HCEC 1CT (cell line): ENCODE measurements at regions not wholly inside any gene's neighbourhood (a gene's known extent, or its start where the extent isn't known, plus 50 kb on each side); places are given as distances from the start of the nearest gene placed in this dataset.

Experiments used
- DNase-seq: peaks from one replicate; pipeline ENCODE4 v3.0.0-alpha.2; 2017

DNA sequence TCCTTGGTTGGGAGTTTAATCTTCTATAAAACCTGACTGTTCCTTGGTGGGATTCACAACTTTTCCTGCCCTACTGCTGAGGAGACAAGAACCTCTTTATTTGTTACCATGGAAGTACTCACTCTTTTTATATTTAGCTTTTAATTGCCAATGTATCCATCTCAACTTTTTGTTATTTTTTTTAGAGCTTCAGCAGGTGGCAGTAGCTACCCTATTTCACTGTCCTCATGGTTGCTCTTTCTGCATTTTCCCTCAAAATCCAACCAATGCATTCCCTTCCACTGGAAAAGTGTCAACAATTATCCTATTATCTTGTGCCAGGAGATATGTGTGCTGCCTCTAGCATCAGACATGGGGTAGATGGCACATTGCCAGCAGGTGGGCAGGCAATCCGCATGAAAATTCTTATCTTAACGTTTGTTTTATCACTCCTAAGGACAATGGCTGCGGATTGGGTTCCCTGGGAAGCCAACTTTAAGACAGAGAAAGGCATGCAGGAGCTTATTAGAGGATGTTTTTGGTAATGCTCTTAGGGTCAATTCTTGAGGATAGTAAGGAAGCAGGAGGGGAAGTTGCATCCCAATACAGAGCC lies 406.4 kb downstream of the SNAPC1 start:
- peak; percentile 24 for DNase-seq

DNA sequence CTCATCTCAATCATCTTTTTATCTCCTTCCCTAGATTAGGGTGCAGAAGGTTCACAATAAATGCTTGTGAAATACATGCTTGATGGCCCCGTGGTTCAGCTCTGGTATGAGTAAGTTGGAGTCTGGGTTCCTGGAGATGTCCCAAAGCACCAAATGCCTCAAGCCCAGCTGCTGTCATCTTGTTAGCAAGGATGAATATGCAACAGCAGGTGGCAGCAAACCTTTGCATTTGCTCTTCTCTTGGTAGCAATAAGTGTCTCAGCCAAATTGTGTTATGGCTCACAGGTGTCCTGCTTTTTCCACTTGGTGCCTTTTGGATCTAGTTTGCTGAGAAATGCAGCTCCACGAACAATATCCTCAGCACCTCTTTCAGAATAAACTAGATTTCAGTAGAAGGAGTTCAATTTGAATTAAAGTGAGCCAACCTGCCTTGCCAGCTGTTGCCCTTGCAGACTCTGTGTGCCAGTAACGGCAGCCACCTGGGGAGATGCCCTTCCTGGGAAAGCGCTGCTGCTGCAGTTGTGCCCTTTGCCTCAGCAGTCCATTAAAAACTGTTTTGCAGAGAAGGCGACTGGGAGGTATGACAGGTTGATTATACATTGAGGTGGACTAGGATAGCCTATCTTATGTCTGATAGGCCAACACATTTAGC lies 417.3 kb downstream of the SNAPC1 start:
- peak; percentile 86 for DNase-seq

DNA sequence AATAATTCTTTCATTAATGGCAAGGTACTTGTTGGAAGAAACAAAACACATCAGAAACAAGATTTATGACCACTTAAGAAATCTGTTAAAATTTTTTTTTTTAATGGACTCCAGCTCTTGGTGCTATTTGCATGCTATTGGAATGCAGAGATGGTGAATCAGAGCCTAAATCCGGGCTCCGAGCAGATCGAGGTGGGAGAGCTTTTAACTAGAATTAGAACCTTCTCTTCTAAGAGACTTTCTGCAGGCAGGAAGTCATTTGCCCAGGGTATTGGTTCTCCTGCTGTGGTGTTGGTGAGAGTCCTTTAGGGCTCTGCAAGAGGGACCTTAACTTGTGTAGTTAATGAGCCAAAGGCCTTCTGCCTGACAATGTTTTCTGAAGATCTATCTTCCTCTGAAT lies 419.4 kb downstream of the SNAPC1 start:
- DNase-seq, result peak; percentile 40

- peak; percentile 18 for DNase-seq
Observed at GRCh38 chr14:62185078-62185477, 422.9 kb downstream of the SNAPC1 start.

- no peak for DNase-seq
Observed at GRCh38 chr14:62187265-62187664, 425.0 kb downstream of the SNAPC1 start.

GRCh38 chr14:62189698-62190097 lies 427.5 kb downstream of the SNAPC1 start:
- peak; percentile 74 for DNase-seq

DNA sequence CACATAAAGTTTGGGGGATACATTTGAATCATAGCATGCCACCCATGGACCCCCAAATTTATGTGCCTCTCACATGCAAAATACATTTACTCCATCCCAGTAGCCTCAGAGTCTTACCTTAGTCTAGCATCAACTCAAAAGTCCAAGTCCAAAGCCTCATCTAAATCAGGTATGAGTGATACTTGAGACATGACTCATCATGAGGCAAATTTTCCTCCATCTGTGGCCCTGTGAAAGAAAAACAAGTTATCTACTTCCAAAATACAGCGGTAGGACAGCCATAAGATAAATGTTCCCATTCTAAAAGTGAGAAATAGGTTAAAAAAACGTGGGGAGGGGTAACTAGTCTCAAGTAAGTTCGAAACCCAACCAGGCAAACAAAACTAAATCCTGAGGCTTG lies 444.2 kb downstream of the SNAPC1 start:
- peak; percentile 30 for DNase-seq

DNA sequence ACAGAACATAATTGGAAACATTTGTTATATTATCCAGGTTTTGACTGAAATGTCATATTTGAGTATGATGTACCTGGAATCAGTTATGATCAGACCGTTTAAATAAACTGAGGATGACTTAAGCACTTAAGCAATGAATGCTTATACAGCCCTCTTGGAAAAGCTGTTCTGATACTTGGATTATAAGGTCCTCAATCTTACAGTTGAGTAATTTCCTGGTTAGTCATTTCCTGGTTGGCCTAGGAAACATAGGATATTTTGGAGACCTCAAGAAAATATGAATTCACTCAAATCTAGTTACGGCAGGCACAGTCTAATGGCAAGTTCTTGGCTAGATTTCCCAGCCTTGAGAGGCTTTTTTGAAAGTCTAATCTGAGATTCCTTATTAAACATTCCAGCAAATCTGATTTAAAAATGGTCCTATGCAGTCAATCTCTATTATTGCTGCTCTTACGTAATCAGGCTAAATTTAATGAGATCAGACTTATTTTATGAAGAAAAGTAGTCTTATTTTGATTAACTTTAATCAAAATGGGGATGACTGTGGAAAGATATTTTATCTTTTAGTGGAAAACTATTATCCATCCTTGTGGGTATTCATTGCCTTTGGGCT lies 447.2 kb downstream of the SNAPC1 start:
- peak; percentile 92 for DNase-seq

GRCh38 chr14:62213516-62213915 lies 451.3 kb downstream of the SNAPC1 start:
- peak; percentile 68 for DNase-seq

GRCh38 chr14:62216121-62216520 lies 453.9 kb downstream of the SNAPC1 start:
- no peak for DNase-seq

- DNase-seq, result no peak
Observed at GRCh38 chr14:62234849-62235248, 472.6 kb downstream of the SNAPC1 start.

- no peak for DNase-seq
Observed at GRCh38 chr14:62244221-62244620, 482.0 kb downstream of the SNAPC1 start.

GRCh38 chr14:62247266-62247665 lies 485.0 kb downstream of the SNAPC1 start:
- no peak for DNase-seq

DNA sequence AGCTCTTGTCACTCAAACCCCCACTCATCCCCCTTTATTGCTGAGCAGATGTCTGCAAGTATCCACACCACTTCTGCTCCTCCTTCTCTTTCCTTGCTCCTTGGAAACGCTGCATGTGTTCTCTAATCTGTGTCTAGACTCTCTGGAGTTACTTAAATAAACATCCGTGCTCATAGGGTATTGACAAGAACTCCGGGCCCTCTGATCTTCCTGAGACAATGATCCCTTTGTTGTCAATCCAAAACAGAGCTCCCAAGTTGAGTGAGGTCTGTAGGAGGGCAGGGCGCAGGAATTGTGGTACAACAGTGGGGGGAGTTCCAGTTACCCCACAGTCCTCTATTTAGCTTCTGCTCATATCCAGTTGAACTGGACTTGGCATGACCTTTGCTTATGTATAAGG lies 489.0 kb downstream of the SNAPC1 start:
- DNase-seq, result no peak

DNA sequence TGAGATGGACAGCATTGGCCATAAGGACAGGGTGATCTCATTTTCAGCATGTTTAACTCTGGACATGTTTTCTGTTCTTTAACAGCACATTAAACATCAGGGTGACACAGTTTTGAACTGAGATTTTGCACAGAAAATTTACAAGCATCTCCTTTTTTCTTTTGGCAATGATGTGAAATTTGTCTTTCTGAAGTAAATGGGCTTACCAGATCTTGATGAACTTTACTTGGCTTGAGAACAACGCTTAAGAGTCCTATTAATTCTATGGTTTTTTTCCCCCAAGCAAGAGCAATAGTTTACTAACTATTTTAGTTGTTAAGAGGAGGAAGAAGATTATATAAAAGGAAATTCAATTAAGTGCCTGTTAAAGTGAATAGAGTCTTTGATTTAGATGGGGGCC lies 491.0 kb downstream of the SNAPC1 start:
- DNase-seq, result no peak

GRCh38 chr14:62253911-62254310 lies 491.7 kb downstream of the SNAPC1 start:
- DNase-seq, result no peak

DNA sequence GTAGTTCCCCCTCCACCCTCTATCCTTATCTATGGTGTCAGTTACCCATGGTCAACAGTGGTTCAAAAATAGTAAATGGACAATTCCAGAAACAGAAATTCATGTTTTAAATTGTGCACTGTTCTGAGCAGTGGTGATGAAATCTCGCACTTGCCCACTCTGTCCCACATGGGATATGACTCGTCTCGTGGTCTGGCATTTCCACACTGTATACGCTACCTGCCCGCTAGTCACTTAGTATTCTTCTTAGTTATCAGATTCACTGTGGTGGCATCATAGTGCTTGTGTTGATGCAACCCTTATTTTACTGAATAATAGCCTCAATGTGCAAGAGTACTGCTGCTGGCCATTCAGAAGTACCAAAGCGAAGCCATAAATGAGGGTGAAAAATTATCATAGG lies 507.0 kb downstream of the SNAPC1 start:
- DNase-seq, result peak; percentile 33

- no peak for DNase-seq
Observed at GRCh38 chr14:62270236-62270635, 508.0 kb downstream of the SNAPC1 start.

DNA sequence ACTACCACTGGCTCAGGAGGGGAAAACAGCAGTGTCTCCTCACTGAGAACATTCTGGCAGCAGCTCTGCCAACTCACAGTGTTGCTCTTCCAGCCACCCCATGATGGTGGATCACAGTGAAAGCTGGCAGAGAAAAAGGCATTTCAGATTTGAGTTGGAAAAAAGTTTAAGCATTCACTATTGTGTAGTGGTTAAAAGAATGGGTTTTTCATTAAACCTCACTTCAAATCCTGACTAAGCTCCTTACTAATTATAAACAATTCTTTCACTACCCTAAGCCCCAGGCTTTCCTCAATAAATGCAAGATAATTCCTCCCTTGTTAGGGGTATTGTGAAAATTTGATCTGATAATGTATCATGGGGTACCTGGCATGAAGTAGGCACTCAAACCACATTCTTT lies 518.1 kb downstream of the SNAPC1 start:
- no peak for DNase-seq

DNA sequence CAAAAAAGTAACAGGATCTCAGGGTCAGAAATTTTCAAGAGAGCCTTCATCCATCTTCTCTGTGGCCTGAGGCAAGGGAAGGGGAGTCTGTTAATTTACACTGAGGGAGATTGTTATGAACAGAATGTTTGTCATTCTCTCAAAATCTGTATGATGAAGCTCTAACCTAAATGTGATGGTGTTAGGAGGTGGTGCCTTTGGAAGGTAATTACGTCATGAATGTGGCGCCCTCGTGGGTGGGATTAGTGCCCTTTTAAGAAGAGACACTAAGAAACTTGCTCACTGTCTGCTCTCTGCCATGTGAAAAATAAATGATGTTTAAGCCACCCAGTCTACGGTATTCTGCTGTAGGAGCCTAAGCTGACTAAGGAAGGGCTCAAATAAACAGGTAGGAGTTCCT lies 521.6 kb downstream of the SNAPC1 start:
- DNase-seq, result no peak

- DNase-seq, result peak; percentile 66
Observed at GRCh38 chr14:62289471-62289870, 527.3 kb downstream of the SNAPC1 start.

- DNase-seq, result no peak
Observed at GRCh38 chr14:62301080-62301479, 538.9 kb downstream of the SNAPC1 start.

- peak; percentile 69 for DNase-seq
Observed at GRCh38 chr14:62301911-62302310, 539.7 kb downstream of the SNAPC1 start.

DNA sequence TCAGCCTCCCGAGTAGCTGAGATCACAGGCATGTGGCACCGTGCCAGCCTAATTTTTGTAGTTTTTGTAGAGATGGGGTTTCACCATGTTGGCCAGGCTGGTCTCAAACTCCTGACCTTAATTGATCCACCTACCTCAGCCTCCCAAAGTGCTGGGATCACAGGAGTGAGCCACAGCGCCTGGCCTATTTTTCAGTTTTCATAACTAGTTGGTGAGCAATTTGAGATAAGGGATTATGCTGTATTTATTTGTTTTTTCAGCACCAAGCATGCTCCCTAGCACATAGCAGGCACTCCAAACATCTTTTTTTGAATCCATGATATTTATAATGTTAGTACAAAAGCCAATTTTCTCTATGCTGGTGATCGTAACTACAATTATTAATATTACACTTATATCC lies 541.2 kb downstream of the SNAPC1 start:
- no peak for DNase-seq

- no peak for DNase-seq
Observed at GRCh38 chr14:62304257-62304656, 542.0 kb downstream of the SNAPC1 start.
